Hindlimb muscle (tissue), 1 donor: ENCODE measurements at regions not wholly inside any gene's neighbourhood (a gene's known extent, or its start where the extent isn't known, plus 50 kb on each side); places are given as distances from the start of the nearest gene placed in this dataset.

Experiments
- DNase-seq: peaks from one replicate; pipeline ENCODE4 v3.0.0-alpha.2; 2013

GRCh38 chr18:64566456-64566855, 417.6 kb upstream of the LINC00305 start:
- no peak for DNase-seq

- no peak for DNase-seq
These were observed 413.8 kb upstream of the LINC00305 start for GRCh38 chr18:64562651-64563050.

DNA sequence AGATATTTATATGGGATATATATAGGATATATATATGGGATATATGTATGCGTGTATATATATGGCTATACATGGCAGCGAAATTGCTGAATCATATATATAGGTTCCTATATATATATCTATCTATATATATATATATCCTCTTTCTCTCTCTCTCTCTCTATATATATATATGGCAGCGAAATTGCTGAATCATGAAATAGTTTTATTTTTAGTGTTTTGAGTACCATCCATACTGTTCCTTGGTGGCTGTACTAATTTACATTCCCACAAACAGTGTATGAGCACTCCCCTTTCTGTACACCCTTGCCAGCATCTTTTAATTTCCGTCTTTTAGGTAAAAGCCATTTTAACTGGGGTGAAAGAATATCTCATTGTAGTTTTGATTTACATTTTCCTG, 397.6 kb upstream of the LINC00305 start:
- no peak for DNase-seq

GRCh38 chr18:64539847-64540246, 391.0 kb upstream of the LINC00305 start:
- DNase-seq, result no peak

- no peak for DNase-seq
These were observed 379.8 kb upstream of the LINC00305 start for GRCh38 chr18:64528646-64529045.

- DNase-seq, result no peak
These were observed 370.3 kb upstream of the LINC00305 start for GRCh38 chr18:64519201-64519600.

DNA sequence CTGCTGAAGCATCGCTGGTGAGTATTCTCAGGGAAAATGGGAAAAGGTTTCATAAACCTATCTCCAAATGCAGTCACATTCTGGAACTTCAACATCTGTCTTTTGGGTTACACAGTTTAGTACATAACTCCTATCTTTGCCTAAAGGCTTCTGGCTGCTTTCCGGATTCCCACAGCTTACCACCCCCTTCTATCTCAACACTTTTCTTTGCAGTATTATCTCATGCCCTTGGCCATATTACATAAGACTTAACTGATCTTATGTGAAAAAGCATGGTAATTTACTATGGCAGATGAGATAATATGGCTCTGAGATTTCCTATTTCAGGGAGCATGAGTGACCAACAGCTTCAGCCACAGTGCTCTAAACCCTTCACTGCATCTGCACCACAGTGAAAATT, 369.3 kb upstream of the LINC00305 start:
- DNase-seq, result no peak

- DNase-seq, result no peak
These were observed 364.5 kb upstream of the LINC00305 start for GRCh38 chr18:64513401-64513800.

DNA sequence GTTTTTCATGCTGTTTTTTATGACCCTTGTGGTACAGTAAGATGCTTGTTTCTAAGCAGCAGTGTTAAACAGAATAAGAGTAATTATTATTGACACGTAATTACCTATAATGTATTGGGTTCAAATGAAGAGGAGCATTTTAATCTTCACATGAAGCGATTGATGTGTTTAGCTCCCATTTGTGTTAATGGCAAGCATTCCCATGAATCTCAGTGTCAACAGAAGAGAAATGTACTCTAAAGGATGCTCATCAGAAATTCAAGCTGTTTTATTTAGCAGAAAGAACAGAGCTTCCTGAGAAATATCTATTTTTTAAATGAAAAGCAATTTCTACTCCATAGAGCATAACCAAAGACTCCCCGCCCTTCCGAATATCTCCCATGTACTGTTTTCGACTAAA, 341.3 kb upstream of the LINC00305 start:
- no peak for DNase-seq

DNA sequence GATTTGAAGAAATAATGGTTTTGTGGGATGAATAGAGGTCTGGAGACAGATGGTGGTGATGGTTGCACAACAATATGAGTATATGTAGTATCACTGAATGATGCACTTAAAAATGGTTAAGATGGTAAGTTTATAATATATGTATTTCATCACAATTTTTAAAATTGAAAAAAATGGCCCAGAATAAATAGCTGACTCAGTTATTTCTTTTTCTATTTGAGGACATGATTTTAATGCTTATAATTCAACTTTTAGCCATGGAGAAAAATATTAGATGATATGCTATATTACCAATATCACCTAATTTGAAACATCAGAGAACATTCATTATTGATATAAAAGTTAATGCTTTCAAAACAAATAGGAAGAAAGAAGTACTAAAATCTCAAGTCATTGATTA, 339.8 kb upstream of the LINC00305 start:
- DNase-seq, result no peak

DNA sequence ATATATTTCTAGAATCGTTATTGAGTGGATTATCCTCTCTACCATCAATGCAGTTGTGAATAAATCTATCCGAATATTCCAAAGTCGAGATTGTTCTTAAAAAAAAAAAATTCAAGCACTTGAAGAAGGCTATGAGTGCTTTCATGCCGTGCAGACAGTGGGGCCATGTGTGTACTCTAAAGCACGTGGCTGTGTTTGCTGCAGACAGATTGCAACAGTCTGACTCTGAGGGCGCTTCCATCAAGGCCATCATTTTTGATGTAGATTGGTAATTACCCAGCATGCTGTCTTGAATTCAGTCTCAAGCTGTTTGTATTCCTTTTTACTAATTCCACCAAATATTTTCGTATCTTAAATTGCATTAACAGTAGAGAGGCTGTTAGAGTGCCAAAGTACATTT, 325.9 kb upstream of the LINC00305 start:
- DNase-seq, result no peak

GRCh38 chr18:64474255-64474654, 325.4 kb upstream of the LINC00305 start:
- peak; percentile 27 for DNase-seq

DNA sequence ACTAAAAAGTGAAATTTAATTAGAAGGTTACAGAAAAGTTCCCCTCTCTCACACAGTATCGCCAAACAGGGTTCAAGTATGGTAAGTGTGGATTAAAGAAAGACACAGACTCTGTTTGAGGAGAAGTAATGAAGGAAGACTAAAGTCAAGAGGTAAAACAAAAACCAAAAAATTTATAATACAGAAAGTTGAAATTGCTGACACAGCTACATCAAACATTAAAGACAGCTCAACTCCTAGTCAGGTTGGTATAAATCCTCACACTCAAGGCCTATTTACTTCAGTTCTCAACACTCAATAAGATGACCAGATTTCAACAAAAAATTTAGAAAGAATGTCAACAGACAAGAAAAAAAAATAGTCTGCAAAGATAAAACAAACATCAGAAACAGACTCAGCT, 300.5 kb upstream of the LINC00305 start:
- no peak for DNase-seq

- no peak for DNase-seq
These were observed 295.9 kb upstream of the LINC00305 start for GRCh38 chr18:64444819-64445218.

- no peak for DNase-seq
These were observed 289.3 kb upstream of the LINC00305 start for GRCh38 chr18:64438178-64438577.

DNA sequence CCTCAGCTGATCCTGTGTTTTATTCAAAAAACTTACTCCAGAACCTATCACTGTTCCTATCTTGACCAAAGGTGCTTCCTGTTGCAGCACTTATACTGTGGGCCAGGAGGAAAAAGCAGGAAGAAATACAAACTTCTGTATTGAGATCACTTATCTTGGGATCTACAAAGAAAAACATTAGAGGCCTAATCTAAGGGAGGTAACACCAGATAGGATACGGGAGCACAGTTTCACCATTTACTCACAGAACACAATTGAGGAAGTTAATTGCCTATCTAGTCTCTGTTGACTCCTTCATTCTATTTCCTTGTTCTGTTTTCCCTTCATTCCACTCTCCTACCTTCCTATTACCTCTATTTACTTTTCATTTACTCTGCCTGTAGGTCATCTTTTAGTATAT, 287.2 kb upstream of the LINC00305 start:
- DNase-seq, result no peak

DNA sequence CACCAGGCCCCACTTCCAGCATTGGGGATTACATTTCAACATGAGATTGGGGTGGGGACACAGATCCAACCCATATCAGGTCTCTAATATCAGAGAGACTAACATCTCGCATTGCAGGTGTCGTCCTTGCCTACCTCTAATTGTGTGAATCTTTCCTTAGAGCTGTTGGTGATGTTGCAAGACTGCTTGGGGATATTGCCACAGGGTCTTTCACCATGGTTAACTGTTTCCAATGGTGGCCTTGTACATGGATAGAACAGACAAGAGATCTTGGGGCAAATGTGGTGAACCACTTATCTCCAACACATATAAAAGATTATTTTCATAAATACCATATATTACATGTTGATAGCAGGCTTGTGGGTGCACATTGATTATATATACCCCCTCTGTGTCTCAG, 270.3 kb upstream of the LINC00305 start:
- no peak for DNase-seq

GRCh38 chr18:64416990-64417389, 268.1 kb upstream of the LINC00305 start:
- no peak for DNase-seq

- DNase-seq, result no peak
These were observed 266.3 kb upstream of the LINC00305 start for GRCh38 chr18:64415218-64415617.

GRCh38 chr18:64410685-64411084, 261.8 kb upstream of the LINC00305 start:
- no peak for DNase-seq

GRCh38 chr18:64409511-64409910, 260.6 kb upstream of the LINC00305 start:
- DNase-seq, result no peak

DNA sequence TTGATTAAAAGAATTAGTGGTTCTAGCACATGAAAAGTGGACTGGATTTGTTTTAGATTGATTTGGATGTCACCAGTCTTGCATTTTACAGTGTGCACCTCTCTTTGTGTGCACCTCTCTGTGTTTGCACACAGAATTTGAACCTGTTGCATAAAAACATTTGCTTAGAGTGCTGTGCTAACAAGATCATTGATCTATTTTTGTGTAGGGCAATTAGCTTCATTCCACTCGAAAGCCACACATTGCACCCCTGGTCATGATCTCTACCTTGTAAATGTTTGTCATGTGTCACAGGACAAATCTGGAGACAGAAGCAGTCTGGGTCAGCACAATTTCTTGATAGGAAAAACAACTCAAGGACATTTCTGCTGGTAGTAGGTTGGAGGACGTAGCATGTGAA, 258.7 kb upstream of the LINC00305 start:
- no peak for DNase-seq

DNA sequence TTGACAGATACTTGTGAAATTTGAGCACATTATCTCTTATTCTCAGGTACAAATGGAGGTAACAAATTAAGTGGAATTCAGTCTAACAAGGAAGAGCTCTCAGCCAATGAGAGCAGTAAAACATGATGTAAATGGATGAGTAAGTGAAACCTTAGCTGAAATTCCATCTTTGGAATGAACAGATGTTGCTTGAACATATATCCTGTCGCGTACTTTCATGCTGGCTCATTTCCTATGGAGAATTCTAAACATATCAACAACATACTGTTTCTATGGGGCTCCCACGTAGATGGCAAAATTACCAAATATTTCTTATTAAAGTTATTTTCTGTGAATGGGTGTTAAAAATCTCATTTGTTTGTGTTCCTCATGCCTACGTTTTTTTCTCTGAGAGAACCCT, 256.3 kb upstream of the LINC00305 start:
- no peak for DNase-seq

DNA sequence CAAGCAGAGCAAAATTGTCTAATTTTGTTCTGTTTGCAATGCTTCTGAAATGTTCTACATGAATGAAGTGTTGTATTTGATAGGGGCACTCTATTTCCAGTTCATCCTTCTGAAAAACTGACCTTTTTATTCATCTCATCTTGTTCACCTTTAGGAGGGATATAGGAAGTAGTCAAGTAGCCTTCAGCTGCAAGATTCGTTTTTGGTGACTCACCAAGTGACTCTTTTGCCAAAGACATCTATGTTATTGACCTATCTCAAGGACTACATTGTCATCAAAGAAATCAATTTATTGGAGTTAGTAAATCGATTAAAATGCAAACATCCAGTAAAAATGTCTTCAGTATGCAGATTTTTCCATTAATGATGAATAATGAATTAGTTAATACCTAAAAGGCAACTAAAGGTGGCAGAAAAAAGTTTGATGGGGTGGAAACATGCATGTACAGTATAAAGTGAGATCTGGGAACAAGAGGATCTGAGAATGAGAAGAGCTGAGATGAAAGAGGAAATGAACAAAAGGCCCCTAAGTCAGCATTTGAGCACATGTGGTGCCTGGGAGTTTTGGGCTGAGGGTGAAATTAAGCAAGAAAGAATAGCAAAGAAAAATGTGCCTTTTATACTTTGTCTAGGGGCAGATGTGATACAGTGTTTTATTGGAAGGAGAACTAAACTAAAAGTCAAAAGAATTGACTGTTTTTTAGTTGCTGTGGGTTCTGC, 255.1 kb upstream of the LINC00305 start:
- DNase-seq, result no peak

DNA sequence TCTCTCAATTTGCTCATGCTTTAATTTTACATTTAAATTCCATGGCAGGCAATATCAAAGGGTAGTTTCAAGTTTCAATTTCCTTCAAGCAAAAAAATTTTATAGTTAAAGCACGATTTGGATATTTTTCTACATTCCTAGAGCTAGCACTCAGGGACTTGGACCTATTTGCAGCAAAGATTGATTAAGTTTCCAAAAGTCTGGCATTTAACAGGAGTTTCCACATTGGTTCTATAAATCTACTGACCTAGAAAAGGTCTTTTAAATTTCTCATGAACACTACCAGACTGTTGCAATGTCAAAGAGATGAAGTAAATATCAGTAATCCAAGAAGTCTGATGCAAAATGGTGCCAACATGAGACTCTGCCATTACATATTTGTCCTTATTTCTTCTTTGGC, 253.7 kb upstream of the LINC00305 start:
- DNase-seq, result peak; percentile 66
